ENCODE measurements at regions not wholly inside any gene's neighbourhood (a gene's known extent, or its start where the extent isn't known, plus 50 kb on each side); places are given as distances from the start of the nearest gene placed in this dataset.

GRCh38 chr18:39072970-39073369 is 1507.4 kb upstream of the CELF4 start:
- TF ChIP-seq, protein P1, sequence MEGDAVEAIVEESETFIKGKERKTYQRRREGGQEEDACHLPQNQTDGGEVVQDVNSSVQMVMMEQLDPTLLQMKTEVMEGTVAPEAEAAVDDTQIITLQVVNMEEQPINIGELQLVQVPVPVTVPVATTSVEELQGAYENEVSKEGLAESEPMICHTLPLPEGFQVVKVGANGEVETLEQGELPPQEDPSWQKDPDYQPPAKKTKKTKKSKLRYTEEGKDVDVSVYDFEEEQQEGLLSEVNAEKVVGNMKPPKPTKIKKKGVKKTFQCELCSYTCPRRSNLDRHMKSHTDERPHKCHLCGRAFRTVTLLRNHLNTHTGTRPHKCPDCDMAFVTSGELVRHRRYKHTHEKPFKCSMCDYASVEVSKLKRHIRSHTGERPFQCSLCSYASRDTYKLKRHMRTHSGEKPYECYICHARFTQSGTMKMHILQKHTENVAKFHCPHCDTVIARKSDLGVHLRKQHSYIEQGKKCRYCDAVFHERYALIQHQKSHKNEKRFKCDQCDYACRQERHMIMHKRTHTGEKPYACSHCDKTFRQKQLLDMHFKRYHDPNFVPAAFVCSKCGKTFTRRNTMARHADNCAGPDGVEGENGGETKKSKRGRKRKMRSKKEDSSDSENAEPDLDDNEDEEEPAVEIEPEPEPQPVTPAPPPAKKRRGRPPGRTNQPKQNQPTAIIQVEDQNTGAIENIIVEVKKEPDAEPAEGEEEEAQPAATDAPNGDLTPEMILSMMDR (IDR thresholded peaks at IDR 0.05) = no peak
- TF ChIP-seq POLR2A (IDR thresholded peaks at IDR 0.05) = no peak

All from sigmoid colon (tissue), 3 donors.